Heart right ventricle (tissue), 16 donors: ENCODE measurements at regions not wholly inside any gene's neighbourhood (a gene's known extent, or its start where the extent isn't known, plus 50 kb on each side); places are given as distances from the start of the nearest gene placed in this dataset.

Experiments used
- ATAC-seq, 8 donors: fragments of 200-7000 bp; cut with Tn5 transposase; one replicate each; pipeline ENCODE4 v1.9.1; 2020; ENCODE audit warnings: mild to moderate bottlenecking in 8 of 8, moderate library complexity in 8 of 8, moderate number of reproducible peaks in 1 of 8
- DNase-seq, 2 donors: peaks; one replicate each; pipeline ENCODE4 v3.0.0-alpha.2; 2020
- H3K27ac ChIP-seq, 10 donors: fragments of 200-600 bp; sonication (generic) in 2 of 10; one replicate each; pipeline versions ENCODE4 v1.5.0 to v1.8.0; 2020 to 2022; ENCODE audit warnings: mild to moderate bottlenecking in 3 of 10
- H3K27me3 ChIP-seq, 7 donors: fragments of 200-600 bp; one replicate each; pipeline ENCODE4 v1.8.0; 2021 to 2022; ENCODE audit warnings: mild to moderate bottlenecking in 2 of 7
- H3K36me3 ChIP-seq, 9 donors: fragments of 200-600 bp; sonication (generic) in 1 of 9; one replicate each; pipeline versions ENCODE4 v1.5.0 to v1.8.0; 2020 to 2022; ENCODE audit warnings: mild to moderate bottlenecking in 2 of 9
- H3K4me1 ChIP-seq, 9 donors: fragments of 200-600 bp; sonication (generic) in 1 of 9; one replicate each; pipeline versions ENCODE4 v1.5.0 to v1.8.0; 2020 to 2022; ENCODE audit warnings: mild to moderate bottlenecking in 4 of 9
- H3K4me3 ChIP-seq, 10 donors: fragments of 200-600 bp; sonication (generic) in 2 of 10; one replicate each; pipeline versions ENCODE4 v1.5.0 to v1.8.0; 2020 to 2022; ENCODE audit warnings: mild to moderate bottlenecking in 7 of 10, moderate library complexity in 2 of 10
- H3K9me3 ChIP-seq, 11 donors: fragments of 200-600 bp in 10 of 11; sonication (generic) in 2 of 11; one replicate each; pipeline versions ENCODE4 v1.5.0 to v1.8.0; 2013 to 2022; ENCODE audit warnings: mild to moderate bottlenecking in 2 of 11, control low read depth in 1 of 11, moderate library complexity in 1 of 11
- CTCF ChIP-seq, 9 donors: fragments of 200-600 bp; sonication (generic) in 2 of 9; IDR thresholded peaks; one replicate each; pipeline versions ENCODE4 v1.5.0 to v1.8.0; 2021 to 2022; ENCODE audit warnings: antibody characterized with exemption in 9 of 9, mild to moderate bottlenecking in 5 of 9, moderate library complexity in 1 of 9
- WGBS, 2 donors: extraction: QIAGEN DNeasy Blood & Tissue Kit; methylation state at CpG; one replicate each; pipeline ENCODE4 v1.1.7; 2013; ENCODE audit warnings: inconsistent platforms in 1 of 2; 5-methylcytosine and 5-hydroxymethylcytosine counted together
- intact Hi-C, 10 donors: fragments of 100-400 bp; cut with DNase I; formaldehyde crosslinking; loops; one replicate each; pipeline versions ENCODE4 v1.11.1 to v1.14.2; 2022
- donor health status: Arrhythmogenic right ventricular cardiomyopathy.
- donor health status: ischemic (EF 13 %, LVEDD 7.1; RV severe dilation, severe dysfunction).
- donor health status: healthy with polysubstance abuse.
- donor health status: DM: no; HTN: yes; CAD: no.
- donor health status: DM: no; HTN: no; CAD: no.
- donor health status: ischemic (EF 25% LVEDD 6.9; RV normal size, moderate dysfunction).
- donor health status: ischemic (EF 25% LVEDD 5.7; RV mildly dilated, moderate dysfunction).
- donor health status: healthy.
- donor health status: DM: yes; HTN: yes; CAD: no.
- donor health status: Ischemic cardiomyopathy.
- donor health status: ischemic (EF 35%, LVEDD 5.7; RV mildly dilated, moderate dysfunction).
- donor health status: nonischemic (EF 11% LVEDD 7.7; RV severe dilation, severe dysfunction).
- donor health status: DM: yes; HTN: yes; CAD: no.
- donor health status: PGD.
- donor health status: ischemic (EF 29% LVEDD 5.4; RV normal size, mild dysfunction).
- donor health status: nonischemic (EF 23%, LVEDD 6.1; RV moderate dilation, normal function).

- Histone ChIP-seq H3K4me3 (no peak overlapping the region), H3K27ac (no peak overlapping the region), H3K27me3 (no peaks in the 10 kb centered on the region), H3K36me3 (no peaks in the 10 kb centered on the region), H3K4me1 (no peaks in the 10 kb centered on the region), H3K9me3 (no peaks in the 10 kb centered on the region)
- intact Hi-C loops: no loop called here
- WGBS, 2 donors: 80 to 81% methylated on average over 5 of the region's 5 CpGs
- DNase-seq (no peak), ATAC-seq (no peak)
- TF ChIP-seq CTCF (IDR thresholded peaks at IDR 0.05): no peak
These were observed 229.6 kb upstream of the ANO3 start for GRCh38 chr11:26102325-26102724.

GRCh38 chr11:26105762-26106423 lies 226.0 kb upstream of the ANO3 start:
- Histone ChIP-seq H3K4me3 (no peak overlapping the region), H3K9me3 (no peaks in the 10 kb centered on the region), H3K27ac (no peak overlapping the region), H3K4me1 (no peaks in the 10 kb centered on the region), H3K27me3 (no peaks in the 10 kb centered on the region), H3K36me3 (no peaks in the 10 kb centered on the region)
- WGBS, 2 donors: 71 to 76% methylated on average over 4 of the region's 4 CpGs
- no peak for ATAC-seq
- intact Hi-C loops: no loop called here
- no peak for DNase-seq
- TF ChIP-seq CTCF (IDR thresholded peaks at IDR 0.05): no peak

GRCh38 chr11:26106726-26107125 lies 225.2 kb upstream of the ANO3 start:
- H3K9me3 ChIP-seq: no peaks in the 10 kb centered on the region
- no peaks in the 10 kb centered on the region for H3K36me3 ChIP-seq
- H3K4me3 ChIP-seq: no peak overlapping the region
- intact Hi-C loops: no loop called here
- no peak for TF ChIP-seq CTCF (IDR thresholded peaks at IDR 0.05)
- no peak overlapping the region for H3K27ac ChIP-seq
- DNase-seq: no peak
- H3K27me3 ChIP-seq: no peaks in the 10 kb centered on the region
- no peaks in the 10 kb centered on the region for H3K4me1 ChIP-seq
- no peak for ATAC-seq
- 72 to 76% methylated on average over 1 of the region's 1 CpG for WGBS, 2 donors

- Histone ChIP-seq H3K27ac (no peak overlapping the region), H3K9me3 (peaks cover 0 to 13% (median 0%) of the 10 kb centered on the region in 11 donors), H3K36me3 (no peaks in the 10 kb centered on the region), H3K27me3 (no peaks in the 10 kb centered on the region), H3K4me3 (no peak overlapping the region), H3K4me1 (no peaks in the 10 kb centered on the region)
- 48 to 65% methylated on average over 2 of the region's 2 CpGs for WGBS, 2 donors
- intact Hi-C loops: no loop called here
- ATAC-seq (no peak), DNase-seq (no peak)
- TF ChIP-seq CTCF (IDR thresholded peaks at IDR 0.05): no peak
These were observed 222.1 kb upstream of the ANO3 start for GRCh38 chr11:26109658-26110368.
